Loucy (cell line): ENCODE measurements at regions not wholly inside any gene's neighbourhood (a gene's known extent, or its start where the extent isn't known, plus 50 kb on each side); places are given as distances from the start of the nearest gene placed in this dataset.

Source experiments
- H2AFZ ChIP-seq: fragments of 200-600 bp; sonication (generic); 2 replicates; pipeline ENCODE4 v1.6.0; 2016; ENCODE audit warnings: antibody characterized with exemption, mild to moderate bottlenecking, low read length, moderate library complexity
- H3F3A ChIP-seq: fragments of 200-600 bp; 2 replicates; pipeline ENCODE4 v1.6.0; 2016; ENCODE audit warnings: antibody characterized with exemption, low read depth, mild to moderate bottlenecking
- H3K27me3 ChIP-seq: fragments of 200-600 bp; sonication (generic); 2 replicates; pipeline ENCODE4 v1.6.1; 2014; ENCODE audit warnings: low read length, mild to moderate bottlenecking; ENCODE audit not compliant: insufficient read depth, poor library complexity, severe bottlenecking
- H3K36me3 ChIP-seq: fragments of 200-600 bp; sonication (generic); 2 replicates; pipeline ENCODE4 v1.6.1; 2016; ENCODE audit warnings: low read length; ENCODE audit not compliant: insufficient read depth
- H3K4me1 ChIP-seq: fragments of 200-600 bp; sonication (generic); 2 replicates; pipeline ENCODE4 v1.5.1; 2014; ENCODE audit warnings: low read length, mild to moderate bottlenecking; ENCODE audit not compliant: insufficient read depth, poor library complexity, severe bottlenecking
- H3K4me2 ChIP-seq: fragments of 200-600 bp; sonication (generic); 2 replicates; pipeline ENCODE4 v1.6.0; 2014; ENCODE audit warnings: antibody characterized with exemption, low read length, low read depth, mild to moderate bottlenecking; ENCODE audit not compliant: poor library complexity, severe bottlenecking
- H3K4me3 ChIP-seq: fragments of 200-600 bp; sonication (generic); 2 replicates; pipeline ENCODE4 v1.5.1; 2014; ENCODE audit warnings: low read length, mild to moderate bottlenecking, mixed read lengths; ENCODE audit not compliant: poor library complexity, severe bottlenecking
- H3K79me2 ChIP-seq: fragments of 200-600 bp; sonication (generic); 2 replicates; pipeline ENCODE4 v1.6.1; 2014; ENCODE audit warnings: low read length; ENCODE audit not compliant: insufficient read depth
- H3K9ac ChIP-seq: fragments of 200-600 bp; sonication (generic); 2 replicates; pipeline ENCODE4 v1.6.0; 2014; ENCODE audit warnings: mild to moderate bottlenecking, low read depth, low read length, moderate library complexity; ENCODE audit not compliant: poor library complexity, severe bottlenecking
- H3K9me2 ChIP-seq: fragments of 200-600 bp; sonication (generic); replicated peaks from 2 replicates; pipeline ENCODE4 v1.6.1; 2016; ENCODE audit warnings: low read depth, low read length, mixed read lengths
- H3K9me3 ChIP-seq: fragments of 200-600 bp; sonication (generic); 2 replicates; pipeline ENCODE4 v1.6.1; 2014; ENCODE audit warnings: mild to moderate bottlenecking, antibody characterized with exemption, low read length, low read depth; ENCODE audit not compliant: insufficient read depth
- H4K20me1 ChIP-seq: fragments of 200-600 bp; sonication (generic); 2 replicates; pipeline ENCODE4 v1.6.0; 2014; ENCODE audit warnings: antibody characterized with exemption, low read length, mild to moderate bottlenecking; ENCODE audit not compliant: insufficient read depth, poor library complexity, severe bottlenecking
- EZH2phosphoT487 ChIP-seq: fragments of 200-600 bp; IDR thresholded peaks from 2 replicates; pipeline ENCODE4 v1.6.1; 2018; ENCODE audit warnings: antibody characterized with exemption, mild to moderate bottlenecking, moderate library complexity, borderline replicate concordance
- TF ChIP-seq, protein P1 (sequence below): fragments of 200-600 bp; sonication (generic); conservative IDR thresholded peaks from 2 replicates; pipeline ENCODE4 v1.5.1; 2014; ENCODE audit warnings: mild to moderate bottlenecking, antibody characterized with exemption, low read length

GRCh38 chr9:6150483-6150882, 65.1 kb upstream of the IL33 start:
- H2AFZ ChIP-seq, result no peak overlapping the region
- H3F3A ChIP-seq, result no peaks in the 10 kb centered on the region
- TF ChIP-seq, protein P1, sequence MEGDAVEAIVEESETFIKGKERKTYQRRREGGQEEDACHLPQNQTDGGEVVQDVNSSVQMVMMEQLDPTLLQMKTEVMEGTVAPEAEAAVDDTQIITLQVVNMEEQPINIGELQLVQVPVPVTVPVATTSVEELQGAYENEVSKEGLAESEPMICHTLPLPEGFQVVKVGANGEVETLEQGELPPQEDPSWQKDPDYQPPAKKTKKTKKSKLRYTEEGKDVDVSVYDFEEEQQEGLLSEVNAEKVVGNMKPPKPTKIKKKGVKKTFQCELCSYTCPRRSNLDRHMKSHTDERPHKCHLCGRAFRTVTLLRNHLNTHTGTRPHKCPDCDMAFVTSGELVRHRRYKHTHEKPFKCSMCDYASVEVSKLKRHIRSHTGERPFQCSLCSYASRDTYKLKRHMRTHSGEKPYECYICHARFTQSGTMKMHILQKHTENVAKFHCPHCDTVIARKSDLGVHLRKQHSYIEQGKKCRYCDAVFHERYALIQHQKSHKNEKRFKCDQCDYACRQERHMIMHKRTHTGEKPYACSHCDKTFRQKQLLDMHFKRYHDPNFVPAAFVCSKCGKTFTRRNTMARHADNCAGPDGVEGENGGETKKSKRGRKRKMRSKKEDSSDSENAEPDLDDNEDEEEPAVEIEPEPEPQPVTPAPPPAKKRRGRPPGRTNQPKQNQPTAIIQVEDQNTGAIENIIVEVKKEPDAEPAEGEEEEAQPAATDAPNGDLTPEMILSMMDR, result no peak
- no peak for TF ChIP-seq EZH2phosphoT487
- H3K9ac ChIP-seq, result no peak overlapping the region
- H3K27me3 ChIP-seq, result no peaks in the 10 kb centered on the region
- H3K9me3 ChIP-seq, result no peaks in the 10 kb centered on the region
- H3K9me2 ChIP-seq, result no peaks in the 10 kb centered on the region
- no peaks in the 10 kb centered on the region for H3K36me3 ChIP-seq
- H3K4me1 ChIP-seq, result no peaks in the 10 kb centered on the region
- H3K79me2 ChIP-seq, result no peaks in the 10 kb centered on the region
- no peak overlapping the region for H3K4me3 ChIP-seq
- H3K4me2 ChIP-seq, result no peak overlapping the region
- no peaks in the 10 kb centered on the region for H4K20me1 ChIP-seq

GRCh38 chr9:6149315-6149714, 66.3 kb upstream of the IL33 start:
- Histone ChIP-seq H3K4me1 (no peaks in the 10 kb centered on the region), H3K9ac (no peak overlapping the region), H3K79me2 (no peaks in the 10 kb centered on the region), H4K20me1 (no peaks in the 10 kb centered on the region), H3K9me3 (no peaks in the 10 kb centered on the region), H3K4me3 (no peak overlapping the region), H3F3A (no peaks in the 10 kb centered on the region), H2AFZ (no peak overlapping the region), H3K9me2 (no peaks in the 10 kb centered on the region), H3K36me3 (no peaks in the 10 kb centered on the region), H3K27me3 (no peaks in the 10 kb centered on the region), H3K4me2 (no peak overlapping the region)
- TF ChIP-seq, protein P1, result no peak
- TF ChIP-seq EZH2phosphoT487, result no peak

GRCh38 chr9:6147846-6148245, 67.8 kb upstream of the IL33 start:
- TF ChIP-seq EZH2phosphoT487, result no peak
- TF ChIP-seq, protein P1, result no peak
- Histone ChIP-seq H3F3A (no peaks in the 10 kb centered on the region), H3K4me2 (no peak overlapping the region), H3K27me3 (no peaks in the 10 kb centered on the region), H3K79me2 (no peaks in the 10 kb centered on the region), H2AFZ (no peak overlapping the region), H3K4me3 (no peak overlapping the region), H3K4me1 (no peaks in the 10 kb centered on the region), H3K36me3 (no peaks in the 10 kb centered on the region), H3K9me2 (no peaks in the 10 kb centered on the region), H4K20me1 (no peaks in the 10 kb centered on the region), H3K9ac (no peak overlapping the region), H3K9me3 (no peaks in the 10 kb centered on the region)
